OCI-LY7 (cell line): ENCODE measurements at regions not wholly inside any gene's neighbourhood (a gene's known extent, or its start where the extent isn't known, plus 50 kb on each side); places are given as distances from the start of the nearest gene placed in this dataset.

Experiments used
- CTCF ChIP-seq: fragments of 200-600 bp; sonication (generic); conservative IDR thresholded peaks from 2 replicates; pipeline ENCODE4 v1.5.1; 2014; ENCODE audit warnings: mild to moderate bottlenecking, antibody characterized with exemption, low read length, moderate library complexity, mixed read lengths
- EZH2phosphoT487 ChIP-seq: fragments of 200-600 bp; sonication (generic); IDR thresholded peaks from 2 replicates; pipeline ENCODE4 v1.6.1; 2018; ENCODE audit warnings: low read depth, borderline replicate concordance, mild to moderate bottlenecking, mixed run types, antibody characterized with exemption, low read length, moderate library complexity, mixed read lengths

GRCh38 chr7:37508118-37508517, 59.5 kb upstream of the ELMO1 start:
- TF ChIP-seq CTCF (no peak), EZH2phosphoT487 (no peak)
